ENCODE measurements at regions not wholly inside any gene's neighbourhood (a gene's known extent, or its start where the extent isn't known, plus 50 kb on each side); places are given as distances from the start of the nearest gene placed in this dataset.

DNA sequence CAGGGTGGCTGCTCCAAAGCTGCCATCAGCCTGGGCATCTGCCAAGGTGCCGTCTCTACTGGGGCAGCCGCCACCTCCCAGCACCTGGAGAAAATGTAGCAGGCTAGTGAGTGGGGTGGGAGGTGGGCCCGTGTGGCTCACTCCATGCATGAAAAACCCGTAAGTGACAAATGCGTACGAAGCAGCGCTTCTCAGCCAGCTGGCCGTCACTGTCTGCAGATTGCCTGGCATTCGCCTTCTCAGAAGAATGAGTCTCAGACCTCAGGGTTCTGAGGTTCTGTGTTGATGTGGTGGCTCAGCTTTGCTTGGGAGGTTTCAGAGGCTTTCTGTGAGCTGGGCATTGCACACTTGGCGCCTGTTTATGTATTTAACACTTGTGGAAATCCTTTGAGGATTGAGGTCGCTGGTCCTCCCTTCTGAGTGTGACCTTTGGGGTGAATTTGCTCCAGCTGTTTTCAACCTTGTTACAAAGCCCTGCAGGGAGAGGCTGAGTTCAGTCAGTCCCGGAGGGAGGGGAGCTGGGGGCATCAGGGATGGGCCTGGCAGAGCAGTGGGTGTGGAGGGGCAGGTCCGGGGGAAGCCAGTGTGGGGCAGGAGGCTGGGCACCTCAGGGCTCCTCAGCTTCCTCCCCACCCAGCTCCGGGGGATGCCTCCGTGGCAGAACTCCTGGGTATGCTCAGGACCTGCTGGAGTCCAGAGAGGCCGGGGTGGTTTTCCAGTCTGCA lies 977.0 kb downstream of the TBC1D22A start:
- no peak for TF ChIP-seq SIN3A (IDR thresholded peaks at IDR 0.05; ENCODE audit: low read depth)
- TF ChIP-seq, protein P1, sequence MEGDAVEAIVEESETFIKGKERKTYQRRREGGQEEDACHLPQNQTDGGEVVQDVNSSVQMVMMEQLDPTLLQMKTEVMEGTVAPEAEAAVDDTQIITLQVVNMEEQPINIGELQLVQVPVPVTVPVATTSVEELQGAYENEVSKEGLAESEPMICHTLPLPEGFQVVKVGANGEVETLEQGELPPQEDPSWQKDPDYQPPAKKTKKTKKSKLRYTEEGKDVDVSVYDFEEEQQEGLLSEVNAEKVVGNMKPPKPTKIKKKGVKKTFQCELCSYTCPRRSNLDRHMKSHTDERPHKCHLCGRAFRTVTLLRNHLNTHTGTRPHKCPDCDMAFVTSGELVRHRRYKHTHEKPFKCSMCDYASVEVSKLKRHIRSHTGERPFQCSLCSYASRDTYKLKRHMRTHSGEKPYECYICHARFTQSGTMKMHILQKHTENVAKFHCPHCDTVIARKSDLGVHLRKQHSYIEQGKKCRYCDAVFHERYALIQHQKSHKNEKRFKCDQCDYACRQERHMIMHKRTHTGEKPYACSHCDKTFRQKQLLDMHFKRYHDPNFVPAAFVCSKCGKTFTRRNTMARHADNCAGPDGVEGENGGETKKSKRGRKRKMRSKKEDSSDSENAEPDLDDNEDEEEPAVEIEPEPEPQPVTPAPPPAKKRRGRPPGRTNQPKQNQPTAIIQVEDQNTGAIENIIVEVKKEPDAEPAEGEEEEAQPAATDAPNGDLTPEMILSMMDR (IDR thresholded peaks at IDR 0.05 in 2 of 3, conservative IDR thresholded peaks at IDR 0.05 in 1 of 3; ENCODE audit: borderline replicate concordance in 1 of 3, insufficient read depth in 1 of 3, low read depth in 2 of 3, low read length in 2 of 3) = no peak
- no peak for TF ChIP-seq EZH2 (IDR thresholded peaks at IDR 0.05)
- TF ChIP-seq, protein P2, sequence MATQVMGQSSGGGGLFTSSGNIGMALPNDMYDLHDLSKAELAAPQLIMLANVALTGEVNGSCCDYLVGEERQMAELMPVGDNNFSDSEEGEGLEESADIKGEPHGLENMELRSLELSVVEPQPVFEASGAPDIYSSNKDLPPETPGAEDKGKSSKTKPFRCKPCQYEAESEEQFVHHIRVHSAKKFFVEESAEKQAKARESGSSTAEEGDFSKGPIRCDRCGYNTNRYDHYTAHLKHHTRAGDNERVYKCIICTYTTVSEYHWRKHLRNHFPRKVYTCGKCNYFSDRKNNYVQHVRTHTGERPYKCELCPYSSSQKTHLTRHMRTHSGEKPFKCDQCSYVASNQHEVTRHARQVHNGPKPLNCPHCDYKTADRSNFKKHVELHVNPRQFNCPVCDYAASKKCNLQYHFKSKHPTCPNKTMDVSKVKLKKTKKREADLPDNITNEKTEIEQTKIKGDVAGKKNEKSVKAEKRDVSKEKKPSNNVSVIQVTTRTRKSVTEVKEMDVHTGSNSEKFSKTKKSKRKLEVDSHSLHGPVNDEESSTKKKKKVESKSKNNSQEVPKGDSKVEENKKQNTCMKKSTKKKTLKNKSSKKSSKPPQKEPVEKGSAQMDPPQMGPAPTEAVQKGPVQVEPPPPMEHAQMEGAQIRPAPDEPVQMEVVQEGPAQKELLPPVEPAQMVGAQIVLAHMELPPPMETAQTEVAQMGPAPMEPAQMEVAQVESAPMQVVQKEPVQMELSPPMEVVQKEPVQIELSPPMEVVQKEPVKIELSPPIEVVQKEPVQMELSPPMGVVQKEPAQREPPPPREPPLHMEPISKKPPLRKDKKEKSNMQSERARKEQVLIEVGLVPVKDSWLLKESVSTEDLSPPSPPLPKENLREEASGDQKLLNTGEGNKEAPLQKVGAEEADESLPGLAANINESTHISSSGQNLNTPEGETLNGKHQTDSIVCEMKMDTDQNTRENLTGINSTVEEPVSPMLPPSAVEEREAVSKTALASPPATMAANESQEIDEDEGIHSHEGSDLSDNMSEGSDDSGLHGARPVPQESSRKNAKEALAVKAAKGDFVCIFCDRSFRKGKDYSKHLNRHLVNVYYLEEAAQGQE (IDR thresholded peaks at IDR 0.05; ENCODE audit: low read depth) = no peak
- no peak for TF ChIP-seq POLR2AphosphoS5 (IDR thresholded peaks at IDR 0.05; ENCODE audit: low read depth, low read length)
- TF ChIP-seq, protein P3, sequence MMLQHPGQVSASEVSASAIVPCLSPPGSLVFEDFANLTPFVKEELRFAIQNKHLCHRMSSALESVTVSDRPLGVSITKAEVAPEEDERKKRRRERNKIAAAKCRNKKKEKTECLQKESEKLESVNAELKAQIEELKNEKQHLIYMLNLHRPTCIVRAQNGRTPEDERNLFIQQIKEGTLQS (IDR thresholded peaks at IDR 0.05) = no peak
- TF ChIP-seq POLR2A (IDR thresholded peaks at IDR 0.05; ENCODE audit: borderline replicate concordance, extremely low read depth, insufficient read depth, insufficient read length) = no peak
- TF ChIP-seq EZH2phosphoT487 (IDR thresholded peaks at IDR 0.05; ENCODE audit: borderline replicate concordance) = no peak
- TF ChIP-seq ZBTB33 (IDR thresholded peaks at IDR 0.05; ENCODE audit: extremely low read depth, insufficient replicate concordance, low read length) = no peak
- TF ChIP-seq YY1 (IDR thresholded peaks at IDR 0.05; ENCODE audit: extremely low read depth, insufficient replicate concordance, low read depth, low read length) = no peak
- TF ChIP-seq RAD21 (IDR thresholded peaks at IDR 0.05; ENCODE audit: low read depth) = no peak
- TF ChIP-seq CBX3 (IDR thresholded peaks at IDR 0.05; ENCODE audit: low read depth) = no peak
- no peak for TF ChIP-seq SP1 (IDR thresholded peaks at IDR 0.05; ENCODE audit: low read depth)
